HCT116 (cell line): ENCODE measurements at regions not wholly inside any gene's neighbourhood (a gene's known extent, or its start where the extent isn't known, plus 50 kb on each side); places are given as distances from the start of the nearest gene placed in this dataset.

ENCODE experiments used
- ATAC-seq: fragments of 200-7000 bp; cut with Tn5 transposase; 2 replicates; pipeline ENCODE4 v1.9.1; 2020; ENCODE audit warnings: mild to moderate bottlenecking, moderate library complexity
- BruUV-seq: library from RNA; stranded (reverse); fragments of 400-500 nt; replicated peaks from 2 replicates; lab custom pipeline; 2021; lab: Mats Ljungman, UMichigan
- CTCF ChIA-PET: fragments of 300-600 bp; sonication (Branson Sonifier 250); formaldehyde crosslinking; loops from one replicate; lab custom pipeline; 2021; ENCODE audit warnings: antibody characterized with exemption; lab: Charles Lee
- POLR2A ChIA-PET: fragments of 300-600, 350-600 bp; sonication (Branson Sonifier 250); formaldehyde crosslinking; loops from one replicate; lab custom pipeline; 2021; ENCODE audit warnings: antibody characterized with exemption; lab: Charles Lee
- RAD21 ChIA-PET, 2 experiments: fragments of 300-600 bp; sonication (Branson Sonifier 250); formaldehyde crosslinking; loops; one replicate each; lab custom pipeline; 2023; ENCODE audit warnings: low total read pairs in 2 of 2; ENCODE audit not compliant: uncharacterized antibody in 2 of 2, unreplicated experiment in 2 of 2, low non-redundant PET in 1 of 2; lab: Charles Lee
- DNase-seq: peaks from one replicate; pipeline ENCODE4 v3.0.0-alpha.2; 2010; ENCODE audit warnings: low read depth, low spot score
- H2AFZ ChIP-seq: fragments of 200-600 bp; shearing (Covaris generic), sonication (generic); 2 replicates; pipeline ENCODE4 v1.6.1; 2017; ENCODE audit warnings: low read depth, mixed run types, mixed read lengths, antibody characterized with exemption, low read length; ENCODE audit not compliant: poor library complexity, severe bottlenecking
- H3K27ac ChIP-seq: 2 replicates; pipeline ENCODE4 v1.5.1; 2012; ENCODE audit warnings: low read depth, low read length
- H3K27me3 ChIP-seq: fragments of 200-600 bp; sonication (generic); 2 replicates; pipeline ENCODE4 v1.6.1; 2016; ENCODE audit warnings: mixed run types, low read length, mixed read lengths; ENCODE audit not compliant: insufficient read depth
- H3K36me3 ChIP-seq, 2 experiments: fragments of 200-500 bp in 1 of 2; fragments of 200-600 bp in 1 of 2; sonication (Bioruptor generic) in 1 of 2; sonication (generic) in 1 of 2; 2 replicates each; pipeline versions ENCODE4 v1.5.1 to v1.6.1; 2014 to 2016; ENCODE audit warnings: low read length in 2 of 2, inconsistent platforms in 1 of 2, mixed read lengths in 1 of 2, mixed run types in 1 of 2; ENCODE audit not compliant: insufficient read depth in 2 of 2, control insufficient read depth in 1 of 2
- H3K4me1 ChIP-seq, 2 experiments: fragments of 200-600 bp in 1 of 2; sonication (generic) in 1 of 2; 2 replicates each; pipeline versions ENCODE4 v1.5.1 to v1.6.1; 2012 to 2017; ENCODE audit warnings: low read length in 2 of 2, inconsistent platforms in 1 of 2, mild to moderate bottlenecking in 1 of 2, mixed read lengths in 1 of 2, mixed run types in 1 of 2, moderate library complexity in 1 of 2; ENCODE audit not compliant: insufficient read depth in 2 of 2, control insufficient read depth in 1 of 2
- H3K4me2 ChIP-seq: fragments of 200-600 bp; sonication (generic); 2 replicates; pipeline ENCODE4 v1.6.1; 2017; ENCODE audit warnings: mixed run types, low read length, mixed read lengths
- H3K4me3 ChIP-seq, 2 experiments: fragments of 200-600 bp in 1 of 2; sonication (generic) in 1 of 2; replicated peaks in 1 of 2; 2 replicates each; pipeline ENCODE4 v1.5.1; 2011 to 2016; ENCODE audit warnings: low read length in 2 of 2, control low read depth in 1 of 2, low read depth in 1 of 2, mild to moderate bottlenecking in 1 of 2, mixed read lengths in 1 of 2, mixed run types in 1 of 2
- H3K79me2 ChIP-seq: fragments of 200-600 bp; sonication (generic); 2 replicates; pipeline ENCODE4 v1.6.1; 2017; ENCODE audit warnings: mild to moderate bottlenecking, mixed run types, low read length, moderate library complexity, mixed read lengths; ENCODE audit not compliant: insufficient read depth
- H3K9ac ChIP-seq: fragments of 200-600 bp; sonication (generic); 2 replicates; pipeline ENCODE4 v1.6.1; 2016; ENCODE audit warnings: low read length, mixed read lengths
- H3K9me2 ChIP-seq: fragments of 200-600 bp; sonication (generic), shearing (Covaris generic); 2 replicates; pipeline ENCODE4 v1.6.1; 2017; ENCODE audit warnings: mixed run types, mild to moderate bottlenecking, moderate library complexity; ENCODE audit not compliant: insufficient read depth
- H3K9me3 ChIP-seq, 2 experiments: fragments of 200-500 bp in 1 of 2; fragments of 200-600 bp in 1 of 2; sonication (Bioruptor generic) in 1 of 2; sonication (generic) in 1 of 2; 2 replicates each; pipeline ENCODE4 v1.6.1; 2014 to 2017; ENCODE audit warnings: low read length in 2 of 2, mixed read lengths in 2 of 2, inconsistent platforms in 1 of 2, low read depth in 1 of 2, mild to moderate bottlenecking in 1 of 2, mixed run types in 1 of 2, moderate library complexity in 1 of 2; ENCODE audit not compliant: control insufficient read depth in 1 of 2, insufficient read depth in 1 of 2
- H4K20me1 ChIP-seq: fragments of 200-600 bp; sonication (generic), shearing (Covaris generic); 2 replicates; pipeline ENCODE4 v1.6.1; 2017; ENCODE audit warnings: mixed run types, mild to moderate bottlenecking, moderate library complexity; ENCODE audit not compliant: insufficient read depth
- ATF3 ChIP-seq: IDR thresholded peaks from 2 replicates; pipeline ENCODE4 v1.6.1; 2012
- CBX3 ChIP-seq: IDR thresholded peaks from 2 replicates; pipeline ENCODE4 v1.6.1; 2012; ENCODE audit warnings: low read depth
- CTCF ChIP-seq, 3 experiments: fragments of 200-600 bp in 1 of 3; sonication (generic) in 1 of 3; IDR thresholded peaks in 2 of 3; conservative IDR thresholded peaks in 1 of 3; 2 replicates each; pipeline ENCODE4 v1.5.1; 2012 to 2017; ENCODE audit warnings: low read depth in 2 of 3, low read length in 2 of 3, antibody characterized with exemption in 1 of 3, borderline replicate concordance in 1 of 3, control low read depth in 1 of 3, mild to moderate bottlenecking in 1 of 3, mixed read lengths in 1 of 3, mixed run types in 1 of 3, moderate library complexity in 1 of 3; ENCODE audit not compliant: insufficient read depth in 1 of 3
- EGR1 ChIP-seq: IDR thresholded peaks from 2 replicates; pipeline ENCODE4 v1.6.1; 2012; ENCODE audit warnings: low read depth
- ELF1 ChIP-seq: IDR thresholded peaks from 2 replicates; pipeline ENCODE4 v1.6.1; 2012; ENCODE audit warnings: low read depth, borderline replicate concordance
- EZH2phosphoT487 ChIP-seq: fragments of 200-600 bp; IDR thresholded peaks from 2 replicates; pipeline ENCODE4 v1.6.1; 2018; ENCODE audit warnings: antibody characterized with exemption, borderline replicate concordance
- FOSL1 ChIP-seq: IDR thresholded peaks from 2 replicates; pipeline ENCODE4 v1.6.1; 2012; ENCODE audit warnings: low read depth
- JUND ChIP-seq: IDR thresholded peaks from 2 replicates; pipeline ENCODE4 v1.6.1; 2012
- MAX ChIP-seq: IDR thresholded peaks from 2 replicates; pipeline ENCODE4 v1.6.1; 2012
- POLR2A ChIP-seq: IDR thresholded peaks from 2 replicates; pipeline ENCODE4 v1.7.0; 2011; ENCODE audit warnings: borderline replicate concordance; ENCODE audit not compliant: insufficient read depth, insufficient read length; ENCODE audit errors: extremely low read depth
- POLR2AphosphoS5 ChIP-seq: IDR thresholded peaks from 2 replicates; pipeline ENCODE4 v1.6.1; 2011; ENCODE audit warnings: mild to moderate bottlenecking, low read depth, low read length, moderate library complexity
- RAD21 ChIP-seq: IDR thresholded peaks from 2 replicates; pipeline ENCODE4 v1.6.1; 2012; ENCODE audit warnings: low read depth, mild to moderate bottlenecking
- REST ChIP-seq: IDR thresholded peaks from 2 replicates; pipeline ENCODE4 v1.6.1; 2012; ENCODE audit warnings: low read depth
- SP1 ChIP-seq: IDR thresholded peaks from 2 replicates; pipeline ENCODE4 v1.6.1; 2012; ENCODE audit warnings: low read depth
- SRF ChIP-seq: IDR thresholded peaks from 2 replicates; pipeline ENCODE4 v1.6.1; 2012; ENCODE audit warnings: low read depth
- YY1 ChIP-seq: IDR thresholded peaks from 2 replicates; pipeline ENCODE4 v1.6.1; 2011; ENCODE audit warnings: low read length, low read depth, moderate library complexity, mild to moderate bottlenecking; ENCODE audit not compliant: insufficient replicate concordance; ENCODE audit errors: extremely low read depth
- ZBTB33 ChIP-seq: IDR thresholded peaks from 2 replicates; pipeline ENCODE4 v1.6.1; 2011; ENCODE audit warnings: mild to moderate bottlenecking, low read length, moderate library complexity; ENCODE audit not compliant: insufficient replicate concordance; ENCODE audit errors: extremely low read depth
- ZNF274 ChIP-seq: fragments of 200-500 bp; sonication (Bioruptor generic); IDR thresholded peaks from 2 replicates; pipeline ENCODE4 v1.6.1; 2014; ENCODE audit warnings: mild to moderate bottlenecking, low read depth, low read length, inconsistent platforms
- intact Hi-C: fragments of 100-400 bp; cut with micrococcal nuclease; formaldehyde crosslinking; loops from 2 replicates; pipeline ENCODE4 v1.10.0; 2022

- Histone ChIP-seq H3K27ac (no peak overlapping the region), H3K4me3 (no peak overlapping the region), H3K9me3 (no peaks in the 10 kb centered on the region), H3K9ac (no peak overlapping the region), H3K4me1 (peaks cover 0 to 5% of the 10 kb centered on the region in 2 experiments; a peak in 1 of 4 replicates), H3K79me2 (no peaks in the 10 kb centered on the region), H2AFZ (no peak overlapping the region), H3K27me3 (peaks cover 11% of the 10 kb centered on the region; the same call in 1 of the 2 replicates), H3K9me2 (no peaks in the 10 kb centered on the region), H3K36me3 (no peaks in the 10 kb centered on the region), H3K4me2 (no peak overlapping the region), H4K20me1 (no peaks in the 10 kb centered on the region)
- DNase-seq (no peak), ATAC-seq (no peak)
- CTCF ChIA-PET, result no interaction called here
- POLR2A ChIA-PET, result no interaction called here
- intact Hi-C loops, result no loop called here
- TF ChIP-seq ZBTB33 (no peak), CTCF (IDR thresholded peaks at IDR 0.05 in 2 of 3, conservative IDR thresholded peaks at IDR 0.05 in 1 of 3; ENCODE audit: borderline replicate concordance in 1 of 3, insufficient read depth in 1 of 3, low read depth in 2 of 3, low read length in 2 of 3) (no peak), POLR2AphosphoS5 (no peak), RAD21 (no peak), CBX3 (no peak), POLR2A (no peak), JUND (no peak), SP1 (no peak), YY1 (no peak), ATF3 (no peak), EGR1 (no peak), ZNF274 (no peak), SRF (no peak), ELF1 (no peak), EZH2phosphoT487 (no peak), MAX (no peak), REST (no peak), FOSL1 (no peak)
- BruUV-seq, result no TSS peak
- RAD21 ChIA-PET, result no interaction called here
These were observed 347.0 kb upstream of the PROK2 start for GRCh38 chr3:72131899-72132298.
